Left forelimb (tissue), 1 donor: ENCODE measurements at regions not wholly inside any gene's neighbourhood (a gene's known extent, or its start where the extent isn't known, plus 50 kb on each side); places are given as distances from the start of the nearest gene placed in this dataset.
"Not testable (repeated sequence)": the region's sequence is repeated elsewhere in the genome, so short reads cannot be mapped to it uniquely, and the experiment has no call there.

Experiments used
- DNase-seq: peaks from one replicate; pipeline ENCODE4 v3.0.0-alpha.2; 2018; ENCODE audit warnings: low spot score

DNA sequence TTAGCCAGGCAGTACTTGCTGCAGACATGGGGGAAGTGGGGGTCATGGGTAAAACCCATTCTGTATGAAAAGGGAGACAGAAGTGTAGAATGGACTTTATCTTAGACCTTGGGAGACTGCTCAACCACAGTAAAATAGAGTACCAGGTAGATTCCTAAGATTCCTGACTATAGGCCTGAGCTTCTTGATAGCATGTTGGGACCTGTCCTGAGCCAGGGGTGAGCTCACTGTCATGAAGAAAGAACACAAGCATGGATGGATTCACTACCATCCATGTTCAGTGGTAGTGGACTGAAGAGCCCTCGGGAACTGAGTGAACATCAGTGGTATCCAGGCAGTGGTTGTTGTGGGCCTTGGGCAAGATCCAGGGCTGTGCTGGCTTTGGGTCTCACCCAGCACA lies 1003.8 kb downstream of the TMTC2 start:
- DNase-seq = no peak

GRCh38 chr12:83689333-83689732 lies 1002.6 kb downstream of the TMTC2 start:
- DNase-seq = no peak

DNA sequence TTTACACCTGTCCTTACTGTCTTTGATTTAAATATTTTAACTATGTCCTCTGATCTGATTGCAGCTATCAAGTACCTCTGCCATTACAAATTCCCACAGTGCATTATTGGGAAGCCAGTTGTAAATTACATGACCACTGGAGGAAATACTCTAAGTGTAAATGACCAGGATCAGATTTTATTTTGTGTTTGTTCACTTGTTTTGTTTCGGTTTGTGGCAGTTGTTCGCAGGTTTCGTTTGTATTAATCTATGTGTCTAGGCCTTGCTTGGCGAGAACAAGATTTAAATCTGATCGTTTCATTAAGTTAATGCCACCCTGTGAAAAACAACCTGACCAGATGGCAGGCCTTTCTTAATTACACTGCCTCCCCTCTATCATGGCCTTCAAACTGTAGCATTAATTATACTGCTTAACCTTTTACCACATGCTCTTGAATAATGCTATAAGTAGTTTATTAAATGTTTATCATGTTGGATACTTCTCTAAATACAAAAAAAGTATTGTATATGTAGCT lies 990.1 kb downstream of the TMTC2 start:
- no peak for DNase-seq

DNA sequence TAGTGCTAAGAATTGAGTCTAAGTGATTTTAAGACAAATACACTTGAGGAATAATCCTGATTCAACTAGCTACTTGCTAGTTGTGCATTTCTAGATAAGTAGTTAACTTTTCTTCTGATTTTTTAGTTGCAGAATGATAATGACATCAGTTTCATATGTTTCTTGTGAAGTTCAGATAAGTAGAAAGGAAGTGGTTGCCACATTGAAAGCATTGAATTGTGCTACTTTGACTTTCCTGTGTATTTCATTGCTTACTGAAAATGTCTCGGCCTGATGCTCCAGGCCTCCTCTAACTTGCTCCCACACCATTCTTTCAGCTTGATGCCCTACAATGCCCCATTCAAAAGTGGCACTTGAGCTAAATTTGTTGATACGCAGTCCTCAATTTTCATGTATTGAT lies 980.0 kb downstream of the TMTC2 start:
- DNase-seq = no peak

GRCh38 chr12:83665634-83666218 lies 979.0 kb downstream of the TMTC2 start:
- no peak for DNase-seq

GRCh38 chr12:83664650-83665049 lies 977.9 kb downstream of the TMTC2 start:
- no peak for DNase-seq

DNA sequence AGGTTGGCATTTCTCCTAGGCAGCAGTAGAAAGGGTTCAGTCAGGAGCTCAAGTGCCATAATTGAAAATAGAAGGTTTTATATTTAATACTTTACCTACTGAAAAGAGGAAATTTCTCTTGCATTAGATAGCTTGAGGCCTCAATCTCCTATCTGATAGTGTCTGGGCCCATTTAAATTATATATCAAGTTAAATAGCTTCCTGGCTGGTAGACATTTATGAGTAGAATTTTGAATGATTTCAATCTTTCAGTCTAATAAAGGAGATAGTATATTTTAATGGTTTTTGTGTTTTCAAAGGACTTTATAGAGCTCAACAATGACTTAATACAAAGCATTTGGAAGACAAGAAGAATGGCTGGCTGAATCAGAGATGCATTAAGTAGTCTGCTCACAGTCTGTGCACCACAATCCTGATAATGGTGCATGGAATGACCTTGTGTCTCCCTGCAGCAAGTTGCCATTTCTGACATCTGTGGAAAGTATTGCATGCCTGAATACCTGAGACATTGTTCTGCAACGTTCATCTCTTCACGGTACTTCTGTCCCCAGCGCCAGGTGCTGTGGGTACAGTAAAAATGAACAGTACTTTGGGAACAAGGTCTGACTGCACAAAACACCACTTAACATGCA lies 974.1 kb downstream of the TMTC2 start:
- DNase-seq = no peak

DNA sequence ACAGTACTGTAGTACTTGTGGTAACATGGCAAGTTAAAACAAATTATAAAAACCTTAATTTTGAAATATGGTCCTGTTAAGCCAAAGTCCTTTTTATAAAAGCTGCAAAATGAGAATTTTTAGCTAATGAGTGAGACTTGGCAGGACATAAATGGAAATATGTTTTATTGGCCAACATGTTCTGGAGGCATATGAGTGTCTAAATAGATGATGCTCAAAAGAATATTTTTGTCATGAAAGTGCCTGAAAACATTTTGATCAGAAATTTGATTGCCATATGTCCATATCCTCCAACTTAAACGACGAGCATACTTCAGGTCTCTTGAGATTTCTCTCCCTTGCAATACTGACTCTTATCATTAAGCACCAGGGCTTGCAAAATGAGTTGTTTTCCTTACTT lies 972.6 kb downstream of the TMTC2 start:
- DNase-seq = no peak

DNA sequence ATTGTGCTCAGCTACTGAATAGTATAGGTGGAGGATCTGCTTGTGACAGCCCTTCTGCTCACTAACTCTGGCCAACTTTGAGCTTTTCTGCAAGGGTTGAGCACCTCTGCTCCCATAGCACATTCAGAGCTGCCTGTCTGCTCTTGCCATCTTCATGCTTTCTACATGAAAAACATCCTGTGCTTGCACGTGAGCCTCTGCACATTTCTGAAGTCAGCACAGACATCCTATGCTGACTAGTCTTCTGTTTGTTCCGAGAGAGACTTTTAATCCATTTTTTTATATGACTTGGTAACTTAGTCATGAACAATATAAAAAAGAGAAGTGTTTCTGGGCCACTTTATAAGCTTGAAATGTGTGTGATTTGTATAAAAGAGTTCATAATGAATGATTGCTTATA lies 969.3 kb downstream of the TMTC2 start:
- DNase-seq = no peak

GRCh38 chr12:83642205-83642604 lies 955.5 kb downstream of the TMTC2 start:
- no peak for DNase-seq

GRCh38 chr12:83641789-83642188 lies 955.1 kb downstream of the TMTC2 start:
- DNase-seq = no peak

DNA sequence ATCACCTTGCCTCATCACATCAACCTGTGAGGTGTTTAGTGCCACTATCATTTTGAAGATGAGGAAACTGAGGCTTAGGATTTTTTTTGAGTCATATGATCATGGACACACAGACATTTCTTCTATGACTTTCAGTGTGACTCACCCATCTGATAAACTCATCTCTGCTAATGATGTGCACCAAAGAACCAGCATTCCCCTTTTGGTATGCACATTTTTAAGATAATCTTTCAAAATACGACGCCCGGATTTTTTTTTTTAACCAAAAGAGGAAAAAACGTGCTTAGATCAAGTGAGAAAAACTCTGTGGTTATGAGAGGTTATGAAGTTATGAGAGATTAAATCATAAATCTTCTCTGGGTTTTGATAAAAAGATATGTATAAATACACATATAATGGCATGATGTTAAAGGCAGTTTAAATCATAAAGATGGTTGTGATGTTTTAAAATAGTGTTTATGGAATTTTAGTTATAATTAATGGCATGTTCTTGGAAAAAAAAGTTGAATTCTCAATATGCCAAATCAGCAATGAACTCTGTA lies 948.1 kb downstream of the TMTC2 start:
- DNase-seq = no peak

DNA sequence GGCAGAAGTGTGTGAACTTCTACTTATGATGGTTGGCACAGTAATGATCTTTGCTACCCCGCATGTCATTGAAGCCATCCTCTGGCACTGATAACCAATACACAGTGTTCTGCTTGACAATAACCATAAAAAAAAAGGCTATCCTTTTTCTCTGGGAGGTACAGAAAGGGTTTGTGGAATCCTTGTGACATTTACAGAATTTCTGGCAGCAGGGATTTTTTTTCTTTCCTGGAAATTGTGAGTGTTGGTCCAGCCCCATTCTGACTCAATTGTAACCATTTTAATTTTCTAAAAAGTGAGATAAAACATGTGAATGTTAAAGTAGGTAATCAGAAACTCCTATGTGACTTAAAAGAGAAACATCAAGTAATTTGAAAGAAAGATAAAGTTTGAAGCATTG lies 943.8 kb downstream of the TMTC2 start:
- DNase-seq = no peak

DNA sequence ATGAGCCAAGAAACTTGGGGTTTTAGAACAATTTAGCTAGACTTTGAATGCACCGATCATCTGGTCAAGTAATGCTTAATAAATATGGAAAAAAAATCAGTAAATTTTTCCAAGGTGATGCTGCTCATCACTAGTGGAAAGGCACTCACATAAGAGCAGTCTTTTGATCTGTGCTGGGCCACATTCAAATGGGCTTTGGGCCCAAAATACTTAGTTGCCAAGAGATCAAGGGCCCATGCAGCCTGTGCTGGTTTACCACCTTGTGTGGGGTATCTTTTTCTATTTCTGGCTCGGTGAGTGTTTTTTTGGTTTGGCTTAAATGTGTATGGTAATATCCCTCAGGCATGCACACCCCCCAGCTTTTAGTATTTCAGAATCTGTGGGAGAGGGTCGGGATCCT lies 943.2 kb downstream of the TMTC2 start:
- no peak for DNase-seq

GRCh38 chr12:83622205-83622604 lies 935.5 kb downstream of the TMTC2 start:
- DNase-seq = no peak

GRCh38 chr12:83619973-83620372 lies 933.3 kb downstream of the TMTC2 start:
- no peak for DNase-seq

DNA sequence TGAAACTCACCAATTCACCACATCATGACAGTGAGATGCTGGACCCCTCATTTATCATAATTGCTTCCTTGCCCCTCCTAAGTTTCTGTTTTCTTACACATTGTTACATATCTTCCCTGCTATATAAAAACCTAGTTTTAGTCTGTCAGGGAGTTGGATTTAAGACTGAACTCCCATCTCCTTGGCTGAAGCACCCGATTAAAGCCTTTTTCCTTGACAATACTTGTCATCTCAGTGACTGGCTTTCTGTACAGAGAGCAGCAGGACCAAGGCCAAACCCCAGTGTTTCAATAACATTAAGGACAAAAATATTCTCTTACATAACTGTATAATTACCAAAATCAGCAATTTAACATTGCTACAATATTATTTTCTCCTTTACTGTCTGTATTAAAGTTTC lies 928.4 kb downstream of the TMTC2 start:
- no peak for DNase-seq

DNA sequence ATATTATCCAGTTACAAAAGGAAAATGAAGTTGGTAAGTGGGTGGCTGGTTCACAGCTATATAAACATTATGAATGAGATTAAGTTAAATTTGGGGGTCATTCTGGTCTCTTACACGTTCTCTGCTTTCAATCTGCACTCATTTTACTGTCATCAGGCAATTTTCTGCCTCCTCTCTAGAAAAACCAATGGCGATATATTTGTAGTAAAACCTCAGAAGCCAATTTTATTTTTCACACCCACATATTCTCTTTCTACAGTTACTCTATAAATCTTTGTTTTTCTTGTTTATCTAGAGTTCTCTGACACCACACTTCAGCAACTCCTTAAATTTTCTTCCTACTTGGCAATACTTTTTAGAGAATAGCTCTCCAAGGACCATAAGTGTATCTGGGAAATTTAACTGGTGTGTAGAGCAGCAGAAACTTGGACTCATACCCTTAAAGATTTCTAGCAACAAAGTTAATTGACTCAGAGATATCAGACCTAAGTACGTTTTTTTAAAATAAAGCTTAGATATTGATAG lies 926.9 kb downstream of the TMTC2 start:
- DNase-seq = no peak

DNA sequence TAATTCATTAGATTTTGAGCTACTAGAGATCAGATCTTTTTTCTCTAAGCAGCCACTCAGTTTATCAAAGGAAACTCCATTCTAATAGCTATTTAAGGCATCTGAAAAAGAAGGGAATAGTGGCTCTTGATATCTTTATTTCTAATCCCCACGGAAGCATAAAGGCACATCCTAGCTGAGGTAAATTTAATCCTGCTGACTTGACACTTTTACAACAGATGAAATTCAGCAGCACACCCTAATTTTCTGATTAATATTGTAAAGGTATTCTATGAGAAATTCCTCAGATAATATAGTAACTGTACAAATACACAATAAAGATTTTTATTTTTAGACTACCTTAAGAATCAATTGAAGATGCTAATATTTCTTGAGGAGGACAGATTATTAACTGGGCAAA lies 916.4 kb downstream of the TMTC2 start:
- DNase-seq = no peak

GRCh38 chr12:83575326-83575725 lies 888.6 kb downstream of the TMTC2 start:
- DNase-seq = no peak

- DNase-seq = no peak
Observed at GRCh38 chr12:83574142-83574541, 887.4 kb downstream of the TMTC2 start.

GRCh38 chr12:83573671-83574070 lies 887.0 kb downstream of the TMTC2 start:
- DNase-seq = no peak

GRCh38 chr12:83559650-83560049 lies 872.9 kb downstream of the TMTC2 start:
- no peak for DNase-seq

DNA sequence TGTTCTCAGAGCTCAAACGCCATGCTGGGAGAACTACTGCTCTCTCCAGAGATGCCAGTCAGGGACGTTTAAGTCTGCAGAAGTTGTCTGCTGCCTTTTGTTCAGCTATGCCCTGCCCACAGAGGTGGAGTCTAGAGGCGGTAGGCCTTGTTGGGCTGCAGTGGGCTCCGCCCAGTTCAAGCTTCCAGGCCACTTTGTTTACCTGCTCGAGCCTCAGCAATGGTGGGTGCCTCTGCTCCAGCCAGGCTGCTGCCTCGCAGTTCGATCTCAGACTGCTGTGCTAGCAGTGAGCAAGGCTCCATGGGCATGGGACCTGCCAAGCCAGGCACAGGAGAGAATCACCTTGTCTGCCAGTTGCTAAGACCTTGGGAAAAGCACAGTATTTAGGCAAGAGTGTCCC lies 869.3 kb downstream of the TMTC2 start:
- DNase-seq = not testable (repeated sequence)
